Activated naive CD4-positive, alpha-beta T cell treated with anti-CD3 and anti-CD28 coated beads for 36 hours (primary cell): ENCODE measurements at regions not wholly inside any gene's neighbourhood (a gene's known extent, or its start where the extent isn't known, plus 50 kb on each side); places are given as distances from the start of the nearest gene placed in this dataset.
A peak's percentile ranks its signal among the peaks of the same experiment; 100 is the strongest.

ENCODE experiments used
- CTCF ChIA-PET: fragments of 350-600 bp; sonication (Branson Sonifier 250); formaldehyde crosslinking; loops from one replicate; lab custom pipeline; 2021; ENCODE audit warnings: antibody characterized with exemption; lab: Charles Lee
- DNase-seq: peaks from one replicate; pipeline ENCODE4 v3.0.0-alpha.2; 2020
- H3K27ac Mint-ChIP-seq: one replicate; pipeline ENCODE4 v1.8.0; 2021; ENCODE audit warnings: mild to moderate bottlenecking, mixed read lengths
- H3K27me3 Mint-ChIP-seq: one replicate; pipeline ENCODE4 v1.8.0; 2021; ENCODE audit warnings: low read depth, mixed read lengths
- H3K36me3 Mint-ChIP-seq: one replicate; pipeline ENCODE4 v1.8.0; 2021; ENCODE audit warnings: low read depth, mixed read lengths
- H3K4me1 Mint-ChIP-seq: one replicate; pipeline ENCODE4 v1.8.0; 2021; ENCODE audit warnings: low read depth, mixed read lengths
- H3K4me3 Mint-ChIP-seq: one replicate; pipeline ENCODE4 v1.8.0; 2021; ENCODE audit warnings: mild to moderate bottlenecking, moderate library complexity, mixed read lengths
- H3K9me3 Mint-ChIP-seq: one replicate; pipeline ENCODE4 v1.8.0; 2021; ENCODE audit warnings: mixed read lengths
- intact Hi-C: fragments of 100-400 bp; cut with micrococcal nuclease; formaldehyde crosslinking; loops from one replicate; pipeline ENCODE4 v1.15.1; 2023

DNA sequence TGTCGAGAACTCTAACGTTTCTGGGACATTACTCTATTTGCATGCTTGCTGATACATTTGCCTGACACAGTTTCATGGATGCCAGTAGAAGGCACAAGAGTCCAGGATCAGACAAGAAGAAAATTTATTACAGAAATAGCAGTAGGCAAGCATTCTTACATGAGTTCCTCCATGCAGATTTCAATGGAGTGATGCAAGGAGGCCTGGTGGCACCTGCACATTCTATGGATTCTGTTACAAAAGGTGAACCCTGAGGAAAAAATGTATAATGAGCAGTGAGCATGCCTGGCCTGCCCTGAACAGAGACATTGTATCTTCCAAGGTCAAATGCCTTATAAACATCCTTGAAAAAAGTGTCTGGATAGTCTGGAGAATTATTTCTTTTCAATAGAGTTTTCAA is 142.9 kb downstream of the DSEL start:
- no peaks in the 10 kb centered on the region for H3K4me1 Mint-ChIP-seq
- no peak for DNase-seq
- CTCF ChIA-PET, result no interaction called here
- H3K4me3 Mint-ChIP-seq, result no peak overlapping the region
- intact Hi-C loops, result no loop called here
- no peaks in the 10 kb centered on the region for H3K9me3 Mint-ChIP-seq
- H3K27me3 Mint-ChIP-seq, result peaks cover 2% of the 10 kb centered on the region
- no peaks in the 10 kb centered on the region for H3K36me3 Mint-ChIP-seq
- no peak overlapping the region for H3K27ac Mint-ChIP-seq

DNA sequence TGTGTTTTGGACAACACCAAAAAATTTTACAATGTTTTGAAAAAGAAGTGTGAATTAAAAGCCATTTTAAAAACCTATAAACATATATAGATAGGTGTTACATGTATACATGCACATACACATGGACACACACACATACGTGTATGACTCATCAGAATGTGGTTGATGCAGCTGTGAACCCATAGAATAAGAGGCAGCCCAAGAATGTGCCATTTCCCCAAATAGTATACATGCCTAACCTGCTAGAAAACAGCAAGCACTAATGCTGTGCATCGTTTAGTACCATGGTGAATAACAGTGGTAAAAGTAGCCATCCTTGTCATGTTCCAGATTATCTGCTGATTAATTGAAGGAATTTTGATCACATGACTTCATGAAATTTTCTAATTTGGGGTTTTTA is 149.0 kb downstream of the DSEL start:
- CTCF ChIA-PET, result interaction anchor here (0.7 kb wide), 1 partner anchor 1147 kb away, joined by 3 read pairs; no protein-coding TSS in a partner anchor
- Mint-ChIP-seq H3K36me3 (no peaks in the 10 kb centered on the region), H3K4me1 (no peaks in the 10 kb centered on the region), H3K9me3 (no peaks in the 10 kb centered on the region), H3K4me3 (no peak overlapping the region), H3K27ac (no peak overlapping the region), H3K27me3 (peaks cover 2% of the 10 kb centered on the region)
- no peak for DNase-seq
- intact Hi-C loops, result no loop called here

DNA sequence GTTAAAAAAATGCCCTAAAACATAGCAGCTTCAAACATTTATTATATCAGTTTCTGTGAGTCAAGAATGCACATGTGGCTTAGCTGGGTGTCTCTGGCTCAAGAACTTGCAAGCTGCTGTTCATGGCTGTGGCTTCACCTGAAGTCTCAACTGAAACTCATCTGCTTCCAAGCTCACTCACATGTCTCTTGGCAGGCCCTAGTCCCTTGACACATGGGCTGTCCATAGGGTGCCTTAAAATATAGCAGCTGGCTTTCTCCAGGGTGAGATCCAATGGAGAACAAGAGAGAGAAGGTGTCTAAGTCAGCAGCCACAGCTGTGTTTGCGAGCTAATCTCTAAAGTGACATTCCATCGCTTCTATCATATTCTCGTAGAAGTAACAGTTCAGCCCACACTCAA is 152.8 kb downstream of the DSEL start:
- CTCF ChIA-PET, result no interaction called here
- no peaks in the 10 kb centered on the region for H3K9me3 Mint-ChIP-seq
- no peaks in the 10 kb centered on the region for H3K36me3 Mint-ChIP-seq
- H3K4me3 Mint-ChIP-seq, result no peak overlapping the region
- peaks cover 16% of the 10 kb centered on the region for H3K4me1 Mint-ChIP-seq
- DNase-seq, result no peak
- H3K27me3 Mint-ChIP-seq, result no peaks in the 10 kb centered on the region
- intact Hi-C loops, result loop anchor here (5.0 kb wide), 1 partner anchor 101 kb away; no protein-coding TSS in a partner anchor
- no peak overlapping the region for H3K27ac Mint-ChIP-seq

DNA sequence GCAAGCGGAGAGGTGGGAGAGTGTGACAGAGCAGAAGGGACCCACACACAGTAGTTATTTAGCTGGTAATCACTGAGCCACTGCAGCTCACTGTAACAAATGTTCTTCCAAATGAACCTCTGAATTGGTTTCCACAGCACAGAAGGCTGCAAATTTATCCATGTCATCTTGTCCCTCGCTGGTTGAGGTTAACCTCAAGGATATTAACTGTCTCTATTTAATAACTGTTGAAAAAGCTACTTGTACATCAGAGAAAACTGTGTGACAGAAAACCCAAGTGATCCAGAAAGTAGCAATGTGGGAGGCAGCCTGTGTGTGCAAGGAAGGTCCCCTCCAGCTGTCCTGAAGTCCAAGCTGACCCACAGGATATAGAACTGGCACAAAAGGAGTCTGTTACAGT is 153.6 kb downstream of the DSEL start:
- Mint-ChIP-seq H3K4me1 (peaks cover 16% of the 10 kb centered on the region), H3K27ac (no peak overlapping the region), H3K36me3 (no peaks in the 10 kb centered on the region), H3K9me3 (no peaks in the 10 kb centered on the region), H3K4me3 (no peak overlapping the region), H3K27me3 (no peaks in the 10 kb centered on the region)
- intact Hi-C loops, result loop anchor here (5.0 kb wide), 1 partner anchor 101 kb away; no protein-coding TSS in a partner anchor
- DNase-seq, result no peak
- CTCF ChIA-PET, result no interaction called here

DNA sequence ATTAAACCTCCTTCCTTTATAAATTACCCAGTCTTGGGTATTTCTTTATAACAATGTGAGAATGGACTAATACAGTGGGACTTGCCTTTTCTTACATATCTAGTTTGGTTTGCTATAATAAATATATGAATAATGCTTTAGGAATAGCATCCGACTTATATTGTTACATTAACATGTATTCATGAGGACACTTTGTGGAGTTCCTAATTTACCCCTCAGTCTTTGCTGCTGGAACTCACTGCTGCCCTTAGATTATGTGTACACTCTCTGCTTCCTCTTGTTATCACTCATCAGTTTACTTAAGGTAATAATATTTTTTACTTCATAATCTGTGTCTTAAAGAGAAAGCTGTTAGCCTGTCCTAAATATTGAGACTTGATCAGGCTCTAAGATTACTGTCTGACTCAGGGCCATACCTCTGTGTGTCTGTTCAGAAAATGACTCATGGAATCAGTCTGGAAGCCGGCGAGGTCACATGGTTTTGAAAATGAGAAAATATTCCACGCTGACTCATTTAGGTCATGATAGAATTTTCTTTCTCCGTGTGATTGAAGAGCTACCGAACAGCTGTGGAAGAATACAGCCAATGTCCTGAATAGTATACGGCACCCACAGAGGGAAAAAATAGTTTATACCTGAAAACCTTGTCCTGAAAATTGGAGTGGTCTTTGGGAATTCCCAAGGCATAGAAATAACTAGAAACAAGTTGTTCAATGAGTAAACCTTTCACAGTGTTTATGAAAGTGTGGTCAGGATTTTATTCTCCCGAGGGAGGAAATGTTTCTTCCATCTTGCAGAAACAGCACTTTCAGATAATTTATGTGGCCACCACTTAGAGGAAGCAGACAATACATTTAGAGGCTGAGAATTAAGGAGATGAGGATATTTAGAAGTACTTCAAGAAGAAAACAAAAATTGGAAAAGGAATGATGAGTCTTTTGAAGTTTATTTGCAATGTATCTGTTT is 156.4 kb downstream of the DSEL start:
- Mint-ChIP-seq H3K4me3 (no peak overlapping the region), H3K4me1 (peaks cover 16% of the 10 kb centered on the region), H3K27me3 (no peaks in the 10 kb centered on the region), H3K27ac (no peak overlapping the region), H3K9me3 (no peaks in the 10 kb centered on the region), H3K36me3 (no peaks in the 10 kb centered on the region)
- peak; percentile 59 for DNase-seq
- intact Hi-C loops, result loop anchor here (1.0 to 5.0 kb wide), 4 partner anchors 24 to 98 kb away; no protein-coding TSS in a partner anchor
- CTCF ChIA-PET, result no interaction called here

DNA sequence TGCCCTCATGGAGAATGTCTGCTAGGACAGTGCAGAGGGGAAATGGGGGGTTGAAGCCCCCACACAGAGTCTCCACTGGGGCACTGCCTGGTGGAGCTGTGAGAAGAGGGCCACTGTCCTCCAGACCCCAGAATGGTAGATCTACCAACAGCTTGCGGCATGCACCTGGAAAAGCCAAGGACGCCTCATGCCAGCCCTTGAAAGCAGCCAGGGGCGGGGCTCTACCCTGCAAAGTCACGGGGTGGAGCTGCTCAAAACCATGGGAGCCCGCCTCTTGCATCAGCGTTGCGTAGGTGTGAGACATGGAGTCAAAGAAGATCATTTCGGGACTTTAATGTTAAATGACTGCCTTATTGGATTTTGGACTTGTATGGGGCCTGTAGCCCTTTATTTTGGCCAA is 157.6 kb downstream of the DSEL start:
- CTCF ChIA-PET, result no interaction called here
- H3K4me1 Mint-ChIP-seq, result peaks cover 16% of the 10 kb centered on the region
- no peaks in the 10 kb centered on the region for H3K36me3 Mint-ChIP-seq
- intact Hi-C loops, result no loop called here
- DNase-seq, result no peak
- no peak overlapping the region for H3K4me3 Mint-ChIP-seq
- H3K27me3 Mint-ChIP-seq, result no peaks in the 10 kb centered on the region
- no peak overlapping the region for H3K27ac Mint-ChIP-seq
- no peaks in the 10 kb centered on the region for H3K9me3 Mint-ChIP-seq

DNA sequence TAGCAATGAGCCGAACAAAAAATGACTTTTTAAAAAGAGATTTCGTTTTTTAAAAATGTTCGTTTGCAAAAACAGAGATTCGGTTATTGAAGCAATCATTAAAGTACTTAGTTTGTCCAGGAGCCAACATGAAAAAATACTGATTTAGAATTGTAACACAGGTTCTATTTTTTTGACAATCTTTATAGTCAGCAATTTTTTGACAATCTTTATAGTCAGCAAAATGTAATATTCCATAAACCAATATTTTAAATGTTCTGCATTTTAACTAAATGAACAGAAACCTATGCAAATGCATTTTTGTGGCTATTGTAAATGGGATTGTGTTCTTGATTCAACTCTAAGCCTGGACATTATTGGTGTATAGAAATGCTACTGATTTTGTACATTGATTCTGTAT is 161.8 kb downstream of the DSEL start:
- no peak overlapping the region for H3K4me3 Mint-ChIP-seq
- no peaks in the 10 kb centered on the region for H3K27me3 Mint-ChIP-seq
- DNase-seq, result no peak
- no peaks in the 10 kb centered on the region for H3K36me3 Mint-ChIP-seq
- intact Hi-C loops, result no loop called here
- CTCF ChIA-PET, result no interaction called here
- no peaks in the 10 kb centered on the region for H3K9me3 Mint-ChIP-seq
- peaks cover 6% of the 10 kb centered on the region for H3K4me1 Mint-ChIP-seq
- H3K27ac Mint-ChIP-seq, result no peak overlapping the region

DNA sequence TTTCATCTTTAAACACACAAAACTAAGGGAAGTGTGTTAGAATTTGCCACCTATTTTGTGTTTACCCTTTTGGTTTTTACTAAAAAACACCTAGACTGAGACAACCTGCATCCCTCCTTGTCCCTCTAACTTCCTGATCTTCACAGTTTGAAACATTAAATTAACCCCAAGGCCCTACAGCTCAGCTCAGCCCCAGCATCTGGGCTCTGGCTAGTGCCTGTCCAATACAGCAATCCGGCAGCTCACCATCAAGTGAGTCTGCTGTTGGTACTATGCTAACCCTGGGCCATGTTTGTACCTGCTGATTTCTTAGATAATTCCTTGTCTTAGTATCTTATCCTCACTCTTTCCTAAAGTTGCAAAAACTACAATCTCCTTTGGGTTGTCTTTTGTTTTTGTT is 162.4 kb downstream of the DSEL start:
- Mint-ChIP-seq H3K27ac (no peak overlapping the region), H3K9me3 (no peaks in the 10 kb centered on the region), H3K27me3 (no peaks in the 10 kb centered on the region), H3K4me3 (no peak overlapping the region), H3K36me3 (no peaks in the 10 kb centered on the region), H3K4me1 (peaks cover under 1% of the 10 kb centered on the region)
- intact Hi-C loops, result no loop called here
- CTCF ChIA-PET, result no interaction called here
- DNase-seq, result no peak

DNA sequence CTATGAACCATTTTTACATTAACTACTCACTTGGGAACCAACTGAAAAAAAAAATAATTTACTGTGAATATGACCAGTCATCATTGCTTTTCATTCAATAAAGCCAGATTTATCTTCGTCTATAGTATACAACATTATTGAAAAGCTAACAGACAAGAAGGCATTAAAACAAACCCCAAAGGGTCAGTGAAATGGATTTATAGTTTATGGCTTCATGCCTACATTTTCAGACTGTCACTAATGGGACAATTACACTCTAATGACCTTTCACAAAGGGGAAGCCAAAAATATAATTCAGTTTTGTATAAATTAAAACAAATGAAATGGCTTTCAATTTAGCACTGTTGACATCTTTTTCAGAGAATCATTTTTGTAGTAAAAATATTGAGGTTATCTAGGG is 169.1 kb downstream of the DSEL start:
- Mint-ChIP-seq H3K4me3 (no peak overlapping the region), H3K9me3 (no peaks in the 10 kb centered on the region), H3K27ac (no peak overlapping the region), H3K27me3 (no peaks in the 10 kb centered on the region), H3K36me3 (no peaks in the 10 kb centered on the region), H3K4me1 (peaks cover 3% of the 10 kb centered on the region)
- CTCF ChIA-PET, result no interaction called here
- intact Hi-C loops, result no loop called here
- DNase-seq, result no peak

DNA sequence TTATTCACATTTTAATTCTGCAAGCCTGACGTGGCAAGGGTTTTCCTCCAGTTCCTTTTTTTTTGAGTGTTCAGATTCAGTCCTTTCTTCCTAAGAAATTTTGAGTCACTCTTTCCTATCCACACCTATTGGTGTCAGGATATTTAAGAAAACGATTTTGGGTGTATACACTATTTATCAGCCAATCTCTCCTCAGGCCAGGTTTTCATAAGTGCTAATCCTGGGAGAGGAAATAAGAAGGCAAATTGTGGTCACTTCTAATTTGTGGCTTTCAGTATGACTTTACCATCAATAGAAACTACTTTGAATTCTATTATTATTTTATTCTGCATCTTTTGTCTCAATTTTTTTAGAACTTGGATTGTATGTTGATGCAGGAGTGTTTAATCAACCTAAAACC is 174.4 kb downstream of the DSEL start:
- Mint-ChIP-seq H3K27ac (no peak overlapping the region), H3K4me3 (no peak overlapping the region), H3K9me3 (no peaks in the 10 kb centered on the region), H3K27me3 (no peaks in the 10 kb centered on the region), H3K36me3 (no peaks in the 10 kb centered on the region), H3K4me1 (peaks cover 6% of the 10 kb centered on the region)
- no peak for DNase-seq
- intact Hi-C loops, result no loop called here
- CTCF ChIA-PET, result no interaction called here

DNA sequence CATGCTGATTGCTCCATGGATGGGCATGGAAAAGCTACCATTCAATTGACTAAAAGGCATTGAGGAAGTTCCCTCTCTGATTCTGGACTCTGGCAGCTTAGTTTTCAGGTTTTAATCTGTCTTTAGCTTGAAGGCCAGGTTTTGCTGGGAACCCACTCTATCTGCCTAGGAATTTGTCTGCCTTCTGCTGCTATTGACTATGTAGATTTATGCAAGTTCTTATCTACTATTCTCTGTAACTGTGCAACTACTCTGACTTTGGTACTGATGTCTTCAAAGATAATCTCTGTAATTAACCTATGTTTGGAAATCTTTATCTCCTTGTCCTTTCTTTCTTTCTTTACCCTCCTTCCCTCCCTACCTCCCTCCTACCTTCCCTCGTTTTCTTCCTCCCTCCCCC is 178.8 kb downstream of the DSEL start:
- intact Hi-C loops, result no loop called here
- DNase-seq, result no peak
- Mint-ChIP-seq H3K4me1 (peaks cover 4% of the 10 kb centered on the region), H3K27me3 (no peaks in the 10 kb centered on the region), H3K9me3 (no peaks in the 10 kb centered on the region), H3K27ac (no peak overlapping the region), H3K4me3 (no peak overlapping the region), H3K36me3 (no peaks in the 10 kb centered on the region)
- CTCF ChIA-PET, result no interaction called here

DNA sequence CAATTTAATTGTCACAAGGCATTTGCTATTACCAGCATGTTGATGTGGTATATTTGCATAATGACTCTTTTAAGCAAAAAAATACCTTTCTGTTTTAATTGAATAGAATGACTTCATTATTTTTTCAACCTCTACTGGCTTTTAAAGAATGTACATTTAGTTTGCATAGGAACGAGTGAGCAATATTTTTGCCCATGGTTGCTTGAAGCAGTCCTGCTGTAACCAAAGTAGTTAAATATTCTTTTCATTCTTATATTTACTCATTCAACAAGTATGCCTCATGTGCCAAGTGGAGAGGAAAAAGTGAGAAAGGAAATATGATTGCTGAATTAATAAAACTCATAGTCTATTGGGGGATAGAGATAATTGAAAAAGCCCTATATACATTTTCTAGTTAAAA is 184.7 kb downstream of the DSEL start:
- Mint-ChIP-seq H3K36me3 (no peaks in the 10 kb centered on the region), H3K4me1 (no peaks in the 10 kb centered on the region), H3K4me3 (no peak overlapping the region), H3K9me3 (no peaks in the 10 kb centered on the region), H3K27me3 (peaks cover 4% of the 10 kb centered on the region), H3K27ac (no peak overlapping the region)
- no peak for DNase-seq
- intact Hi-C loops, result loop anchor here (5.0 kb wide), 1 partner anchor 185 kb away; the partner anchor contains the start of gene DSEL
- CTCF ChIA-PET, result no interaction called here

DNA sequence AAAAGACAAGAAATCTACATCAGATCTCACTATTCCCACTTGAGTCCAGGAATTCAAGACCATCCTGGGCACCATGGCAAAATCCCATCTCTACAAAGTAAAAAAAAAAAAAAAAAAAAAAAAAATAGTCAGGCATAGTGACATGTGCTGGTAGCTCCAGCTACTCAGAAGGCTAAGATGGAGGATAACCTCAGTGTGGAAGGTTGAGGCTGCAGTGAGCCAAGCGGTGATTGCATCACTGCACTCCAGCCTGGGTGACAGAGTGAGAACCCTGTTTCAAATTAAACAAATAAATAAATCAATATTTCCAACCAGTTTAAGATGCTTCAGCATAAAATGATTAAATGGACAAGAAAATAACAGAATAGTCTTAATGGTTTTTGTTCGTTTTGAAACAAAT is 197.4 kb downstream of the DSEL start:
- Mint-ChIP-seq H3K27ac (no peak overlapping the region), H3K36me3 (no peaks in the 10 kb centered on the region), H3K4me3 (no peak overlapping the region), H3K4me1 (no peaks in the 10 kb centered on the region), H3K9me3 (peaks cover 3% of the 10 kb centered on the region), H3K27me3 (no peaks in the 10 kb centered on the region)
- no peak for DNase-seq
- CTCF ChIA-PET, result no interaction called here
- intact Hi-C loops, result no loop called here
